Testis (tissue), 2 donors: ENCODE measurements at regions not wholly inside any gene's neighbourhood (a gene's known extent, or its start where the extent isn't known, plus 50 kb on each side); places are given as distances from the start of the nearest gene placed in this dataset.

Experiments used
- POLR2A ChIP-seq: fragments of 450-650 bp; IDR thresholded peaks from one replicate; pipeline ENCODE4 v1.6.1; 2017; ENCODE audit warnings: antibody characterized with exemption, mild to moderate bottlenecking, moderate library complexity
- TF ChIP-seq, protein P1 (sequence below), 3 experiments: fragments of 450-650 bp in 2 of 3; fragments of 200-600 bp in 1 of 3; sonication (generic) in 1 of 3; IDR thresholded peaks; one replicate each; pipeline ENCODE4 v1.5.1; 2016 to 2019; ENCODE audit warnings: antibody characterized with exemption in 3 of 3, mild to moderate bottlenecking in 2 of 3, moderate library complexity in 1 of 3

GRCh38 chr4:167964766-167965373 lies 127.5 kb upstream of the ANXA10 start:
- TF ChIP-seq POLR2A = no peak
- TF ChIP-seq, protein P1, sequence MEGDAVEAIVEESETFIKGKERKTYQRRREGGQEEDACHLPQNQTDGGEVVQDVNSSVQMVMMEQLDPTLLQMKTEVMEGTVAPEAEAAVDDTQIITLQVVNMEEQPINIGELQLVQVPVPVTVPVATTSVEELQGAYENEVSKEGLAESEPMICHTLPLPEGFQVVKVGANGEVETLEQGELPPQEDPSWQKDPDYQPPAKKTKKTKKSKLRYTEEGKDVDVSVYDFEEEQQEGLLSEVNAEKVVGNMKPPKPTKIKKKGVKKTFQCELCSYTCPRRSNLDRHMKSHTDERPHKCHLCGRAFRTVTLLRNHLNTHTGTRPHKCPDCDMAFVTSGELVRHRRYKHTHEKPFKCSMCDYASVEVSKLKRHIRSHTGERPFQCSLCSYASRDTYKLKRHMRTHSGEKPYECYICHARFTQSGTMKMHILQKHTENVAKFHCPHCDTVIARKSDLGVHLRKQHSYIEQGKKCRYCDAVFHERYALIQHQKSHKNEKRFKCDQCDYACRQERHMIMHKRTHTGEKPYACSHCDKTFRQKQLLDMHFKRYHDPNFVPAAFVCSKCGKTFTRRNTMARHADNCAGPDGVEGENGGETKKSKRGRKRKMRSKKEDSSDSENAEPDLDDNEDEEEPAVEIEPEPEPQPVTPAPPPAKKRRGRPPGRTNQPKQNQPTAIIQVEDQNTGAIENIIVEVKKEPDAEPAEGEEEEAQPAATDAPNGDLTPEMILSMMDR (IDR thresholded peaks at IDR 0.05) = no peak
